SJSA1 (cell line): ENCODE measurements at regions not wholly inside any gene's neighbourhood (a gene's known extent, or its start where the extent isn't known, plus 50 kb on each side); places are given as distances from the start of the nearest gene placed in this dataset.
"Not testable (repeated sequence)": the region's sequence is repeated elsewhere in the genome, so short reads cannot be mapped to it uniquely, and the experiment has no call there.

Source experiments
- DNase-seq, 2 experiments: peaks; one replicate each; pipeline ENCODE4 v3.0.0-alpha.2; 2015 to 2020; ENCODE audit warnings: low spot score in 2 of 2, low read depth in 1 of 2
- H3K27ac ChIP-seq: fragments of 250-450 bp; sonication (Bioruptor Pico); 2 replicates; pipeline ENCODE4 v1.5.1; 2020; ENCODE audit warnings: mild to moderate bottlenecking, moderate library complexity
- H3K27me3 ChIP-seq: fragments of 250-450 bp; sonication (Bioruptor Pico); replicated peaks from 2 replicates; pipeline ENCODE4 v1.5.1; 2020; ENCODE audit warnings: mild to moderate bottlenecking, moderate library complexity
- H3K36me3 ChIP-seq: fragments of 250-450 bp; sonication (Bioruptor Pico); 2 replicates; pipeline ENCODE4 v1.5.1; 2020; ENCODE audit warnings: mild to moderate bottlenecking
- H3K4me1 ChIP-seq: fragments of 250-450 bp; sonication (Bioruptor Pico); replicated peaks from 2 replicates; pipeline ENCODE4 v1.6.1; 2021; ENCODE audit warnings: mild to moderate bottlenecking
- H3K4me3 ChIP-seq: fragments of 250-450 bp; sonication (Bioruptor Pico); 2 replicates; pipeline ENCODE4 v1.5.1; 2020; ENCODE audit warnings: mild to moderate bottlenecking
- H3K9me3 ChIP-seq: fragments of 250-450 bp; sonication (Bioruptor Pico); replicated peaks from 2 replicates; pipeline ENCODE4 v1.5.1; 2020; ENCODE audit warnings: mild to moderate bottlenecking

- Histone ChIP-seq H3K27me3 (no peaks in the 10 kb centered on the region), H3K4me3 (no peak overlapping the region), H3K9me3 (no peaks in the 10 kb centered on the region), H3K4me1 (no peaks in the 10 kb centered on the region), H3K36me3 (no peaks in the 10 kb centered on the region), H3K27ac (no peak overlapping the region)
- DNase-seq: no peak
Observed at GRCh38 chr2:186381573-186381972, 104.5 kb upstream of the ZC3H15 start.

GRCh38 chr2:186382932-186383331, 103.1 kb upstream of the ZC3H15 start:
- Histone ChIP-seq H3K4me1 (no peaks in the 10 kb centered on the region), H3K9me3 (no peaks in the 10 kb centered on the region), H3K4me3 (no peak overlapping the region), H3K36me3 (no peaks in the 10 kb centered on the region), H3K27me3 (no peaks in the 10 kb centered on the region), H3K27ac (no peak overlapping the region)
- DNase-seq: no peak

- H3K27me3 ChIP-seq: no peaks in the 10 kb centered on the region
- no peaks in the 10 kb centered on the region for H3K36me3 ChIP-seq
- no peak overlapping the region for H3K27ac ChIP-seq
- no peak for DNase-seq
- H3K9me3 ChIP-seq: no peaks in the 10 kb centered on the region
- no peaks in the 10 kb centered on the region for H3K4me1 ChIP-seq
- no peak overlapping the region for H3K4me3 ChIP-seq
Observed at GRCh38 chr2:186384226-186384625, 101.8 kb upstream of the ZC3H15 start.

GRCh38 chr2:186385638-186386201, 100.3 kb upstream of the ZC3H15 start:
- not testable (repeated sequence) for H3K4me1 ChIP-seq, H3K9me3 ChIP-seq, DNase-seq, H3K36me3 ChIP-seq, H3K4me3 ChIP-seq, H3K27me3 ChIP-seq, H3K27ac ChIP-seq

GRCh38 chr2:186399082-186399644, 86.9 kb upstream of the ZC3H15 start:
- DNase-seq: no peak
- H3K36me3 ChIP-seq: no peaks in the 10 kb centered on the region
- H3K27ac ChIP-seq: no peak overlapping the region
- H3K4me3 ChIP-seq: no peak overlapping the region
- H3K27me3 ChIP-seq: no peaks in the 10 kb centered on the region
- H3K9me3 ChIP-seq: no peaks in the 10 kb centered on the region
- H3K4me1 ChIP-seq: no peaks in the 10 kb centered on the region

GRCh38 chr2:186405842-186406241, 80.2 kb upstream of the ZC3H15 start:
- Histone ChIP-seq H3K9me3 (no peaks in the 10 kb centered on the region), H3K27ac (no peak overlapping the region), H3K36me3 (no peaks in the 10 kb centered on the region), H3K27me3 (no peaks in the 10 kb centered on the region), H3K4me3 (no peak overlapping the region), H3K4me1 (no peaks in the 10 kb centered on the region)
- no peak for DNase-seq

- H3K4me3 ChIP-seq: no peak overlapping the region
- no peaks in the 10 kb centered on the region for H3K4me1 ChIP-seq
- no peak overlapping the region for H3K27ac ChIP-seq
- DNase-seq: no peak
- H3K9me3 ChIP-seq: no peaks in the 10 kb centered on the region
- H3K27me3 ChIP-seq: no peaks in the 10 kb centered on the region
- H3K36me3 ChIP-seq: no peaks in the 10 kb centered on the region
Observed at GRCh38 chr2:186407611-186408010, 78.4 kb upstream of the ZC3H15 start.

GRCh38 chr2:186410802-186411201, 75.3 kb upstream of the ZC3H15 start:
- H3K4me3 ChIP-seq: no peak overlapping the region
- H3K4me1 ChIP-seq: no peaks in the 10 kb centered on the region
- DNase-seq: no peak
- no peak overlapping the region for H3K27ac ChIP-seq
- no peaks in the 10 kb centered on the region for H3K27me3 ChIP-seq
- H3K9me3 ChIP-seq: no peaks in the 10 kb centered on the region
- H3K36me3 ChIP-seq: no peaks in the 10 kb centered on the region

- Histone ChIP-seq H3K36me3 (no peaks in the 10 kb centered on the region), H3K9me3 (0 out of 2 replicates have a peak, but pooled peaks cover 3% of the 10 kb centered on the region), H3K4me3 (no peak overlapping the region), H3K27ac (no peak overlapping the region), H3K27me3 (no peaks in the 10 kb centered on the region), H3K4me1 (no peaks in the 10 kb centered on the region)
- no peak for DNase-seq
Observed at GRCh38 chr2:186422226-186422625, 63.8 kb upstream of the ZC3H15 start.

GRCh38 chr2:186423481-186423880, 62.6 kb upstream of the ZC3H15 start:
- Histone ChIP-seq H3K27me3 (no peaks in the 10 kb centered on the region), H3K4me1 (no peaks in the 10 kb centered on the region), H3K4me3 (no peak overlapping the region), H3K36me3 (no peaks in the 10 kb centered on the region), H3K27ac (no peak overlapping the region), H3K9me3 (0 out of 2 replicates have a peak, but pooled peaks cover 3% of the 10 kb centered on the region)
- no peak for DNase-seq

- H3K9me3 ChIP-seq: 0 out of 2 replicates have a peak, but pooled peaks cover 3% of the 10 kb centered on the region
- H3K27ac ChIP-seq: no peak overlapping the region
- no peak for DNase-seq
- H3K4me3 ChIP-seq: no peak overlapping the region
- no peaks in the 10 kb centered on the region for H3K36me3 ChIP-seq
- no peaks in the 10 kb centered on the region for H3K4me1 ChIP-seq
- no peaks in the 10 kb centered on the region for H3K27me3 ChIP-seq
Observed at GRCh38 chr2:186424265-186424664, 61.8 kb upstream of the ZC3H15 start.

GRCh38 chr2:186425576-186425975, 60.5 kb upstream of the ZC3H15 start:
- H3K27ac ChIP-seq: no peak overlapping the region
- no peaks in the 10 kb centered on the region for H3K9me3 ChIP-seq
- no peaks in the 10 kb centered on the region for H3K27me3 ChIP-seq
- H3K4me1 ChIP-seq: no peaks in the 10 kb centered on the region
- DNase-seq: no peak
- no peak overlapping the region for H3K4me3 ChIP-seq
- H3K36me3 ChIP-seq: no peaks in the 10 kb centered on the region

- no peaks in the 10 kb centered on the region for H3K27me3 ChIP-seq
- H3K4me3 ChIP-seq: no peak overlapping the region
- H3K9me3 ChIP-seq: no peaks in the 10 kb centered on the region
- DNase-seq: no peak
- H3K36me3 ChIP-seq: no peaks in the 10 kb centered on the region
- H3K27ac ChIP-seq: no peak overlapping the region
- H3K4me1 ChIP-seq: no peaks in the 10 kb centered on the region
Observed at GRCh38 chr2:186426153-186427016, 59.7 kb upstream of the ZC3H15 start.

GRCh38 chr2:186427017-186427350, 59.1 kb upstream of the ZC3H15 start:
- H3K27ac ChIP-seq, H3K4me1 ChIP-seq, H3K36me3 ChIP-seq, H3K4me3 ChIP-seq, DNase-seq, H3K9me3 ChIP-seq, H3K27me3 ChIP-seq: not testable (repeated sequence)
